Uterus (tissue), 2 donors: ENCODE measurements at regions not wholly inside any gene's neighbourhood (a gene's known extent, or its start where the extent isn't known, plus 50 kb on each side); places are given as distances from the start of the nearest gene placed in this dataset.

Experiments used
- CTCF ChIP-seq, 4 experiments: fragments of 200-600 bp in 2 of 4; fragments of 450-650 bp in 2 of 4; sonication (generic) in 2 of 4; IDR thresholded peaks; one replicate each; pipeline ENCODE4 v1.5.1; 2016 to 2019; ENCODE audit warnings: antibody characterized with exemption in 4 of 4, mild to moderate bottlenecking in 2 of 4, moderate library complexity in 1 of 4
- POLR2A ChIP-seq, 2 donors: fragments of 450-650 bp; IDR thresholded peaks; one replicate each; pipeline ENCODE4 v1.6.1; 2016; ENCODE audit warnings: antibody characterized with exemption in 2 of 2, mild to moderate bottlenecking in 1 of 2, moderate library complexity in 1 of 2

- no peak for TF ChIP-seq CTCF (IDR thresholded peaks at IDR 0.05)
- no peak for TF ChIP-seq POLR2A (IDR thresholded peaks at IDR 0.05)
These were observed 707.3 kb upstream of the FOXG1 start for GRCh38 chr14:28059254-28059653.
